A673 (cell line): ENCODE measurements at regions not wholly inside any gene's neighbourhood (a gene's known extent, or its start where the extent isn't known, plus 50 kb on each side); places are given as distances from the start of the nearest gene placed in this dataset.
A peak's percentile ranks its signal among the peaks of the same experiment; 100 is the strongest.

Experiments used
- BruUV-seq: library from RNA; stranded (reverse); fragments of 400-500 nt; replicated peaks from 2 replicates; lab custom pipeline; 2021; lab: Mats Ljungman, UMichigan
- CTCF ChIA-PET: fragments of 300-600 bp; sonication (Branson Sonifier 250); formaldehyde crosslinking; loops from one replicate; lab custom pipeline; 2022; ENCODE audit warnings: antibody characterized with exemption; lab: Charles Lee
- POLR2A ChIA-PET: fragments of 300-600 bp; sonication (Branson Sonifier 250); formaldehyde crosslinking; loops from one replicate; lab custom pipeline; 2022; ENCODE audit warnings: antibody characterized with exemption; ENCODE audit not compliant: low non-redundant PET; lab: Charles Lee
- DNase-seq: peaks from one replicate; pipeline ENCODE4 v3.0.0-alpha.2; 2015; ENCODE audit warnings: low spot score
- H3K27ac ChIP-seq: fragments of 200-600 bp; sonication (generic); 2 replicates; pipeline ENCODE4 v1.5.1; 2016; ENCODE audit warnings: mixed run types, low read depth, mild to moderate bottlenecking, mixed read lengths, antibody characterized with exemption, low read length; ENCODE audit not compliant: poor library complexity, severe bottlenecking
- H3K27me3 ChIP-seq: fragments of 200-600 bp; sonication (generic); replicated peaks from 2 replicates; pipeline ENCODE4 v1.6.1; 2017; ENCODE audit warnings: mixed run types, low read depth, mild to moderate bottlenecking, mixed read lengths, antibody characterized with exemption, low read length; ENCODE audit not compliant: insufficient read depth, poor library complexity
- H3K36me3 ChIP-seq: fragments of 200-600 bp; sonication (generic); 2 replicates; pipeline ENCODE4 v1.6.1; 2016; ENCODE audit warnings: mixed run types, mild to moderate bottlenecking, mixed read lengths, antibody characterized with exemption, low read length; ENCODE audit not compliant: insufficient read depth, poor library complexity, severe bottlenecking
- H3K4me1 ChIP-seq: fragments of 200-600 bp; sonication (generic); 2 replicates; pipeline ENCODE4 v1.6.1; 2017; ENCODE audit warnings: mixed run types, mild to moderate bottlenecking, mixed read lengths, antibody characterized with exemption, low read length; ENCODE audit not compliant: insufficient read depth, poor library complexity, severe bottlenecking
- H3K4me3 ChIP-seq: fragments of 200-600 bp; sonication (generic); 2 replicates; pipeline ENCODE4 v1.5.1; 2016; ENCODE audit warnings: low read depth, mixed run types, mild to moderate bottlenecking, mixed read lengths, low read length; ENCODE audit not compliant: poor library complexity, severe bottlenecking
- H3K9me3 ChIP-seq: fragments of 200-600 bp; sonication (generic); 2 replicates; pipeline ENCODE4 v1.6.1; 2016; ENCODE audit warnings: mixed run types, low read depth, mild to moderate bottlenecking, mixed read lengths, antibody characterized with exemption, low read length; ENCODE audit not compliant: poor library complexity, severe bottlenecking
- EZH2 ChIP-seq: fragments of 200-600 bp; sonication (generic); IDR thresholded peaks from 2 replicates; pipeline ENCODE4 v1.6.1; 2017; ENCODE audit warnings: borderline replicate concordance, low read depth, mild to moderate bottlenecking, mixed read lengths, antibody characterized with exemption, low read length; ENCODE audit not compliant: poor library complexity, severe bottlenecking
- intact Hi-C: fragments of 100-400 bp; cut with micrococcal nuclease; formaldehyde crosslinking; loops from one replicate; pipeline ENCODE4 v1.10.0; 2022; ENCODE audit not compliant: unreplicated experiment
- TF ChIP-seq, protein P1 (sequence below): fragments of 300-800, 200-600 bp; sonication (generic); conservative IDR thresholded peaks from 2 replicates; pipeline ENCODE4 v1.5.1; 2017; ENCODE audit warnings: low read depth, mild to moderate bottlenecking, antibody characterized with exemption, low read length, moderate library complexity, mixed read lengths

DNA sequence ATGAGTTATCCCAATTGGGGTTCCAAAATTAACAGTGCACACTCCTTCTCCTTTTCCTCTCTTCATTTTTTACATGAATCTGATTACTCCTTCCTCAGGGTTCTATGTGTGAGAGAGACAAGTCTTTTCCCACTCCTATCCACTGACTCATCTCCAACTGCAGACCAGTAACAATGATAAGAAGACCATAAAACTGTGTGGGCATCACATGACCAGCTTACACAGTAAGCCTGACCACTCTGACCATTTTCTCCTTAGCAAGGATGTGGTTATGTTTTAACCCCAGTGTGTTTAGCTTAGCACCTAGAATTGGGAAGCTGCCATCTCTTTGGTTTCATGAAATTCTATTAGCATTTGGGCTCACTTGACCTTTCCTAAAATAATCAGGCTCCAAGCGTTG lies 145.0 kb upstream of the CALCR start:
- intact Hi-C loops: loop anchor here (5.0 to 10.0 kb wide), 3 partner anchors 368 to 675 kb away; partner anchors contain the start of gene COL1A2
- no TSS peak for BruUV-seq
- POLR2A ChIA-PET: no interaction called here
- CTCF ChIA-PET: no interaction called here
- Histone ChIP-seq H3K4me1 (no peaks in the 10 kb centered on the region), H3K27ac (no peak overlapping the region), H3K9me3 (no peaks in the 10 kb centered on the region), H3K36me3 (no peaks in the 10 kb centered on the region), H3K27me3 (peaks cover 4% of the 10 kb centered on the region), H3K4me3 (no peak overlapping the region)
- DNase-seq: no peak
- TF ChIP-seq, protein P1, sequence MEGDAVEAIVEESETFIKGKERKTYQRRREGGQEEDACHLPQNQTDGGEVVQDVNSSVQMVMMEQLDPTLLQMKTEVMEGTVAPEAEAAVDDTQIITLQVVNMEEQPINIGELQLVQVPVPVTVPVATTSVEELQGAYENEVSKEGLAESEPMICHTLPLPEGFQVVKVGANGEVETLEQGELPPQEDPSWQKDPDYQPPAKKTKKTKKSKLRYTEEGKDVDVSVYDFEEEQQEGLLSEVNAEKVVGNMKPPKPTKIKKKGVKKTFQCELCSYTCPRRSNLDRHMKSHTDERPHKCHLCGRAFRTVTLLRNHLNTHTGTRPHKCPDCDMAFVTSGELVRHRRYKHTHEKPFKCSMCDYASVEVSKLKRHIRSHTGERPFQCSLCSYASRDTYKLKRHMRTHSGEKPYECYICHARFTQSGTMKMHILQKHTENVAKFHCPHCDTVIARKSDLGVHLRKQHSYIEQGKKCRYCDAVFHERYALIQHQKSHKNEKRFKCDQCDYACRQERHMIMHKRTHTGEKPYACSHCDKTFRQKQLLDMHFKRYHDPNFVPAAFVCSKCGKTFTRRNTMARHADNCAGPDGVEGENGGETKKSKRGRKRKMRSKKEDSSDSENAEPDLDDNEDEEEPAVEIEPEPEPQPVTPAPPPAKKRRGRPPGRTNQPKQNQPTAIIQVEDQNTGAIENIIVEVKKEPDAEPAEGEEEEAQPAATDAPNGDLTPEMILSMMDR: no peak
- no peak for TF ChIP-seq EZH2

DNA sequence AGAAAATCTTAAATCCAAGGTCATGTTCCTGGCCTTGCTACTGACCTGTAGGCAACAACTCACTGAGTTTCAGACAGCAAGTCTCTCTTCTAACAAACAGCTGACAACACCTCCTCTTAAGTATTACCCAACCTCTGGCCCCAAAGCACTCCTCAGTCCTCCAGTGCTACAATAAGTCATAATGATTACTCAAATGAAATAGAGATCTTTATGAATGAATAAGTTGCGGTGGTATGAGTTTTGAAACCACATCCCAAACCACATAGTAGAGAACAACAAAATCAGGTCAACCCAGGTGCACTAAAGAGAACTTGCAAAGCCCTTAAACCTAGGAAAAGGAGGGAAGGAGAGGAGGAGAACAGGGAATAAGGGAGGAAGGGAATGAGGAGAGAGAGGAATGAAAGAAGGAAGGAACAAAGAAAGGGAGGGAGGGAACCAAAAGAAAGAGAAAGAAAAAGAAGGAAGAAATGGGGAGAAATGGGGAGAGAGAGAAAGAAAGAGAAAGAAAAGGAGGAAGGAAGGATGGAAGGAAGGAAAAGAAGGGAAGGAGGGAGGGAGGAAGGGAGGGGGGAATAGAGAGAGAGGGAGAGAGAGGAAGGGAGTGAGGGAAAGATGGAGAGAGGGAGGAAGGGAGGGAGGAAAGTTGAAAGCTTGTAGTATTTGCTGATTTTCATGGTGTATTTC lies 142.8 kb upstream of the CALCR start:
- H3K4me1 ChIP-seq: no peaks in the 10 kb centered on the region
- intact Hi-C loops: loop anchor here (5.0 to 10.0 kb wide), 3 partner anchors 370 to 677 kb away; partner anchors contain the start of gene COL1A2
- CTCF ChIA-PET: no interaction called here
- BruUV-seq: no TSS peak
- H3K27ac ChIP-seq: no peak overlapping the region
- POLR2A ChIA-PET: no interaction called here
- H3K4me3 ChIP-seq: no peak overlapping the region
- peaks cover 4% of the 10 kb centered on the region for H3K27me3 ChIP-seq
- no peak for DNase-seq
- TF ChIP-seq EZH2: no peak
- TF ChIP-seq, protein P1: no peak
- no peaks in the 10 kb centered on the region for H3K36me3 ChIP-seq
- H3K9me3 ChIP-seq: no peaks in the 10 kb centered on the region

DNA sequence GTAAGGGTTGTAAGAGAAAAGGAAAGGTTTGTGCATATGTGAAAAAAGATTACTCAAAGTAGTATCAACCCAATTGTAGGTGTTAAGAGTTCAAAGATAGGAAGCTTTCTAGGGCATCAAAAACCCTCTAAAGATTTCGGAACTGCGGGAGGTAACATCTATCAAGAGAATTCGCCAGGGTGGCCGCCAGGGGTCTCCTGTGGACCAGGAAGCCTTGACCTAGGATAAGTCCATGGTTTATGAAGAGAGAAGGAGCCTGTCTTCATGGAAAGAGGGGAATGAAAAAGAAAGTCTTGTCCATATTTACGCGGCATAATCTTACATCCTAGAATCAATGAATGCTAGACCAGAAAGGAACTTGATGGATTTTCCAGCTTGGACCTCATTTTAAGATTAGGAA lies 140.7 kb upstream of the CALCR start:
- intact Hi-C loops: loop anchor here (5.0 to 10.0 kb wide), 3 partner anchors 372 to 680 kb away; partner anchors contain the start of gene COL1A2
- TF ChIP-seq EZH2: no peak
- TF ChIP-seq, protein P1: peak; percentile 77
- ChIA-PET CTCF (no interaction called here), POLR2A (no interaction called here)
- peak; percentile 68 for DNase-seq
- Histone ChIP-seq H3K4me1 (no peaks in the 10 kb centered on the region), H3K27ac (no peak overlapping the region), H3K4me3 (no peak overlapping the region), H3K36me3 (no peaks in the 10 kb centered on the region), H3K27me3 (peaks cover 5% of the 10 kb centered on the region), H3K9me3 (no peaks in the 10 kb centered on the region)
- no TSS peak for BruUV-seq
